ENCODE measurements at regions not wholly inside any gene's neighbourhood (a gene's known extent, or its start where the extent isn't known, plus 50 kb on each side); places are given as distances from the start of the nearest gene placed in this dataset.

DNA sequence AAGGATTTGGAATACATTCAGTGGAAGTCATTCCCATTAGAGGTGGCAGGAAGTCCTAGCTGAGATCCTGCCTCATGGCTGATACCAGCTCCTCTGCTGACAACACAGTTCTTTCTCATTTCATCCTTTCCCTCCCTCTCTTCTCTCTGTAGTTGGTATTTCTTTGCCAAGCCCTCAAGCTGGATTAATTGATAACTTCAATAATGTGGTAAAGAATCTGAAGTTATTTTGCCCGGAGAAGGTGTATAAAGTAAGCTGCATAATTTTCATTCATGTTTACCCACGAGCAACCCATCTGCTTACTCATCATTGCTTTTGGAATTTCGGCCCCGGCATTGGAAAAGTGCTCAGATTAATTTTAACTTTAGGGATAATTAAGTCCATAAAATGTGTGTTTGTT, 85.2 kb upstream of the PLPP4 start (continued):
- TF ChIP-seq, protein P1, sequence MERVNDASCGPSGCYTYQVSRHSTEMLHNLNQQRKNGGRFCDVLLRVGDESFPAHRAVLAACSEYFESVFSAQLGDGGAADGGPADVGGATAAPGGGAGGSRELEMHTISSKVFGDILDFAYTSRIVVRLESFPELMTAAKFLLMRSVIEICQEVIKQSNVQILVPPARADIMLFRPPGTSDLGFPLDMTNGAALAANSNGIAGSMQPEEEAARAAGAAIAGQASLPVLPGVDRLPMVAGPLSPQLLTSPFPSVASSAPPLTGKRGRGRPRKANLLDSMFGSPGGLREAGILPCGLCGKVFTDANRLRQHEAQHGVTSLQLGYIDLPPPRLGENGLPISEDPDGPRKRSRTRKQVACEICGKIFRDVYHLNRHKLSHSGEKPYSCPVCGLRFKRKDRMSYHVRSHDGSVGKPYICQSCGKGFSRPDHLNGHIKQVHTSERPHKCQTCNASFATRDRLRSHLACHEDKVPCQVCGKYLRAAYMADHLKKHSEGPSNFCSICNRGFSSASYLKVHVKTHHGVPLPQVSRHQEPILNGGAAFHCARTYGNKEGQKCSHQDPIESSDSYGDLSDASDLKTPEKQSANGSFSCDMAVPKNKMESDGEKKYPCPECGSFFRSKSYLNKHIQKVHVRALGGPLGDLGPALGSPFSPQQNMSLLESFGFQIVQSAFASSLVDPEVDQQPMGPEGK (CRISPR knock-in tag; IDR thresholded peaks at IDR 0.05; ENCODE audit: borderline replicate concordance) = no peak
- TF ChIP-seq EP400 (IDR thresholded peaks at IDR 0.05) = no peak
- no peak for TF ChIP-seq TAL1 (IDR thresholded peaks at IDR 0.05)
- no peak for TF ChIP-seq ZNF354B (CRISPR knock-in tag; IDR thresholded peaks at IDR 0.05)
- no peak for TF ChIP-seq ZNF780A (CRISPR knock-in tag; IDR thresholded peaks at IDR 0.05)
- TF ChIP-seq, protein P2, sequence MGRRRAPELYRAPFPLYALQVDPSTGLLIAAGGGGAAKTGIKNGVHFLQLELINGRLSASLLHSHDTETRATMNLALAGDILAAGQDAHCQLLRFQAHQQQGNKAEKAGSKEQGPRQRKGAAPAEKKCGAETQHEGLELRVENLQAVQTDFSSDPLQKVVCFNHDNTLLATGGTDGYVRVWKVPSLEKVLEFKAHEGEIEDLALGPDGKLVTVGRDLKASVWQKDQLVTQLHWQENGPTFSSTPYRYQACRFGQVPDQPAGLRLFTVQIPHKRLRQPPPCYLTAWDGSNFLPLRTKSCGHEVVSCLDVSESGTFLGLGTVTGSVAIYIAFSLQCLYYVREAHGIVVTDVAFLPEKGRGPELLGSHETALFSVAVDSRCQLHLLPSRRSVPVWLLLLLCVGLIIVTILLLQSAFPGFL (CRISPR knock-in tag; IDR thresholded peaks at IDR 0.05) = no peak
- no peak for TF ChIP-seq BCL6 (CRISPR knock-in tag; IDR thresholded peaks at IDR 0.05)
- no peak for TF ChIP-seq ZNF121 (CRISPR knock-in tag; conservative IDR thresholded peaks at IDR 0.05)
- no peak for TF ChIP-seq ELF4 (CRISPR knock-in tag; IDR thresholded peaks at IDR 0.05)
- no peak for TF ChIP-seq SAFB (IDR thresholded peaks at IDR 0.05; ENCODE audit: borderline replicate concordance, low read depth, low read length)
- TF ChIP-seq, protein P3, sequence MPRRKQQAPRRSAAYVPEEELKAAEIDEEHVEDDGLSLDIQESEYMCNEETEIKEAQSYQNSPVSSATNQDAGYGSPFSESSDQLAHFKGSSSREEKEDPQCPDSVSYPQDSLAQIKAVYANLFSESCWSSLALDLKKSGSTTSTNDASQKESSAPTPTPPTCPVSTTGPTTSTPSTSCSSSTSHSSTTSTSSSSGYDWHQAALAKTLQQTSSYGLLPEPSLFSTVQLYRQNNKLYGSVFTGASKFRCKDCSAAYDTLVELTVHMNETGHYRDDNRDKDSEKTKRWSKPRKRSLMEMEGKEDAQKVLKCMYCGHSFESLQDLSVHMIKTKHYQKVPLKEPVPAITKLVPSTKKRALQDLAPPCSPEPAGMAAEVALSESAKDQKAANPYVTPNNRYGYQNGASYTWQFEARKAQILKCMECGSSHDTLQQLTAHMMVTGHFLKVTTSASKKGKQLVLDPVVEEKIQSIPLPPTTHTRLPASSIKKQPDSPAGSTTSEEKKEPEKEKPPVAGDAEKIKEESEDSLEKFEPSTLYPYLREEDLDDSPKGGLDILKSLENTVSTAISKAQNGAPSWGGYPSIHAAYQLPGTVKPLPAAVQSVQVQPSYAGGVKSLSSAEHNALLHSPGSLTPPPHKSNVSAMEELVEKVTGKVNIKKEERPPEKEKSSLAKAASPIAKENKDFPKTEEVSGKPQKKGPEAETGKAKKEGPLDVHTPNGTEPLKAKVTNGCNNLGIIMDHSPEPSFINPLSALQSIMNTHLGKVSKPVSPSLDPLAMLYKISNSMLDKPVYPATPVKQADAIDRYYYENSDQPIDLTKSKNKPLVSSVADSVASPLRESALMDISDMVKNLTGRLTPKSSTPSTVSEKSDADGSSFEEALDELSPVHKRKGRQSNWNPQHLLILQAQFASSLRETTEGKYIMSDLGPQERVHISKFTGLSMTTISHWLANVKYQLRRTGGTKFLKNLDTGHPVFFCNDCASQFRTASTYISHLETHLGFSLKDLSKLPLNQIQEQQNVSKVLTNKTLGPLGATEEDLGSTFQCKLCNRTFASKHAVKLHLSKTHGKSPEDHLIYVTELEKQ (CRISPR knock-in tag; IDR thresholded peaks at IDR 0.05) = no peak
- TF ChIP-seq BHLHE40 (IDR thresholded peaks at IDR 0.05; ENCODE audit: low read length) = no peak
